NB4 (cell line): ENCODE measurements at regions not wholly inside any gene's neighbourhood (a gene's known extent, or its start where the extent isn't known, plus 50 kb on each side); places are given as distances from the start of the nearest gene placed in this dataset.
"Not testable (repeated sequence)": the region's sequence is repeated elsewhere in the genome, so short reads cannot be mapped to it uniquely, and the experiment has no call there.

Source experiments
- CTCF ChIP-seq: IDR thresholded peaks from one replicate; pipeline ENCODE4 v1.5.1; 2012; ENCODE audit warnings: low read depth, low read length
- MYC ChIP-seq: IDR thresholded peaks from 2 replicates; pipeline ENCODE4 v1.6.1; 2011; ENCODE audit warnings: low read depth, low read length

DNA sequence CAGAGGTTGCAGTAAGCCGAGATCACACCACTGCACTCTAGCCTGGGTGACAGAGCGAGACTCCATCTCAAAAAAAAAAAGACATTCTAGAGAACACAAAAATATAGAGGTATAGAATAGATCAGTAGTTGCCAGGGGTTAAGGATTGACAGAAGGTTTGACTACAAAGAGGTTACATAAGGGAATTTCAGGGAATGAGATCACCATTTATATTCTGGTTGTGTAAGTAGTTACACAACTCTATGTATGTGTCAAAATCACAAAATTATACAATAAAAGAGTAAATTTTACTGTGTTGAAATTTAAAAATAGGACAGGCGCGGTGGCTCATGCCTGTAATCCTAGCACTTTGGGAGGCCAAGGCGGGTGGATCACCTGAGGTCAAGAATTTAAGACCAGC is 119.9 kb upstream of the SLC44A1 start:
- TF ChIP-seq CTCF, MYC: not testable (repeated sequence)
